ENCODE measurements at regions not wholly inside any gene's neighbourhood (a gene's known extent, or its start where the extent isn't known, plus 50 kb on each side); places are given as distances from the start of the nearest gene placed in this dataset.

DNA sequence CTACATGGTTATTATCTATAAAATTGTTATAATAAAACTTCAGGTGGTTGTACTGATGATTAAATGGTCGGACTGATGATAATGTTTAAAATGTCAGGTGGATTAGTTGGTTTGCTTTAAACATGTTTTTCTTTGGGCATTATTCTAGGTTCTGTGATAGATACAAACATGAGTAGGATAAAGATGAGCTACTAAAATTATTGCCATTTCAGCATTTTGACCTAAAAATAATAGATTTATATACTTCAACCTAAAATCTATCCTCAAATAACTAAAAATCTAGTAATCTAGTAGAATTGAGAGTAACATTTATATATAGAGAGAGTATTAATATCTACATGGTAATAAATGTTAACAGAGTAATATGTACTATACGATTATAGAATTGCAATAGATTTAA lies 241.7 kb upstream of the CDH8 start:
- TF ChIP-seq POLR2A (IDR thresholded peaks at IDR 0.05) (no peak), CTCF (IDR thresholded peaks at IDR 0.05) (no peak), EP300 (IDR thresholded peaks at IDR 0.05; ENCODE audit: low read depth) (no peak), POLR2AphosphoS5 (IDR thresholded peaks at IDR 0.05) (no peak)

Data from transverse colon (tissue), 4 donors.